ENCODE measurements at regions not wholly inside any gene's neighbourhood (a gene's known extent, or its start where the extent isn't known, plus 50 kb on each side); places are given as distances from the start of the nearest gene placed in this dataset.
"Not testable (repeated sequence)": the region's sequence is repeated elsewhere in the genome, so short reads cannot be mapped to it uniquely, and the experiment has no call there.

GRCh38 chr11:130551388-130551787, 102.9 kb downstream of the ADAMTS15 start:
- DNase-seq = no peak

DNA sequence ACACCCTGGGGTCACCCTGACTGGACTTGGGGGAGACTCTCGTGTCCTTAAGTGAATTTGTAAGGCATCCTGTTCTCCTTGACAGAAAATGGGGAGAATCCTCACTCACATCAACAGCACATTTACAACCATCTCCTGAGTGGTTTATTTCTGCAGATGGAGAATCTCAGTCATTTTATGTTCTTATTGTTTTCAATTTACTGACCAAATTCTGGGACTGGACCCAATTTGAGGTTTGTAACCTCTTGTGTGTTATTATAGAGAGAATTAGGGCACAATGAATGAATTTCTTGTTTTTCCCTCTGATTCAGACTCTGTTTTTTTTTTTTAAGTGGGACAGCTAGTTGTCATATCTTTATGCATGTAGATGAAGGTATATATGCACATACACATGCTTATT, 104.9 kb downstream of the ADAMTS15 start:
- no peak for DNase-seq

DNA sequence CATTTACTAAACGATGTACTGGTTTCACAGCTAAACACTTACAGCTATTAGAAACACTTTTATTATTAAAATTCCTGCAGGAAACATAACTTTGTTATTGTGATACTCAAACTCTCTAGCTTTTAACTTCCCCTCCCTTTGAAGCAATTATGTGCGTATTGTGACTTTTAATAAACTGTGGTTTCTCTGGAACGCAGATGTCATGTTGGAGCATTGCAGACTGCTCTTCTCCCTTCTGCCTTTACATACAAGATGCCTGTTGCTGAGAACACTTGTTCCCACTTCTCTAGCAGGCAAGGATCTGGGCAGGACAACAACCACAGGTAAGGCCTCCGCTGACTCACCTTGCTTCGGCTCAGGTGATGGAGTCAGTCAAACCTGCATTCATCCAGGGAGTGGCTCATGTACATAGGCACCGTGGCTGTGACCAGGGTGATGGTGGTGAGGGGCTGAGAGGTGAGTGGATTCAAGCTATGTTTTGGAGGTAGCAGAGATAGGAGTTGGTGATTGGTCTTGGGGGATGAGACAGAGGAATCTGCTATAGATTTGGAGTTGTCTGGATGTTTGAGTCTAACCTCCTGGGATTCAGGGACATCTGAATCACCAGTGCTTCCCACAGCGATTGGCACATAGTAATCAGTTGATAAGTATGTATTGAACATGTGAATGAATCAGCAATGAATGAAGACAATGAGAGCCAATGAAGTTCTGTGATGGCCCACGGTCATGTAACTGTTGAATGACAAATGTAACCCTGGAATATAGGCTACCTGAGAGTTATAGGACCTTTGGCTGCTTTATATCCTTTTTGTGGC, 106.0 kb downstream of the ADAMTS15 start:
- no peak for DNase-seq

DNA sequence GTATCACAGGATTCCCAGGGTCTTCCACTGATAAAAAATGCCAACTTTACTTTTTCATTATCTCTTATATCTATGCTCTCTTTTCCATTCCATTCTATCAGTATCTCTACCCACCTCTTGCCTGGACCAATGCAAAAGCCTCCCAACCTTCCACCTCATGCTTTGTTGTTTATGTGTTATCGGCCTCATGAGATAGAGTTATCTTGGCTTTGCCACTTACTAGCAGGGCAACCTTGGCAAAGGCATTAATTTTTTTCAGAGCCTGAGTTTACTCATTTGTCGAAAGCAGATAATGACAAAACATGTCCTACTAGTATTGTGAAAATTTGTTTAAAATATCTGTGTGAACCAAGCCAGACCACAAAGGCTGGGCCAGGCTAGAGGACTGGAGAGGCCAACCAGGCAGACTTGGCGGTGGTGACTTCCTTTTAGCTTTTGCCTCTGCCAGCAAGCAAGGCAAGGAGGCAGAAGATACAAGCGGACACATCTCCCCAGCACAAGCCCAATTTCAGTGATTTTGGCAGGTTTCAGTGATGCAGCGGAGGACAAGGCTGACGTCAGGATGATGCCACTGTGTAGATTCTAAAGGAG, 106.9 kb downstream of the ADAMTS15 start:
- no peak for DNase-seq

DNA sequence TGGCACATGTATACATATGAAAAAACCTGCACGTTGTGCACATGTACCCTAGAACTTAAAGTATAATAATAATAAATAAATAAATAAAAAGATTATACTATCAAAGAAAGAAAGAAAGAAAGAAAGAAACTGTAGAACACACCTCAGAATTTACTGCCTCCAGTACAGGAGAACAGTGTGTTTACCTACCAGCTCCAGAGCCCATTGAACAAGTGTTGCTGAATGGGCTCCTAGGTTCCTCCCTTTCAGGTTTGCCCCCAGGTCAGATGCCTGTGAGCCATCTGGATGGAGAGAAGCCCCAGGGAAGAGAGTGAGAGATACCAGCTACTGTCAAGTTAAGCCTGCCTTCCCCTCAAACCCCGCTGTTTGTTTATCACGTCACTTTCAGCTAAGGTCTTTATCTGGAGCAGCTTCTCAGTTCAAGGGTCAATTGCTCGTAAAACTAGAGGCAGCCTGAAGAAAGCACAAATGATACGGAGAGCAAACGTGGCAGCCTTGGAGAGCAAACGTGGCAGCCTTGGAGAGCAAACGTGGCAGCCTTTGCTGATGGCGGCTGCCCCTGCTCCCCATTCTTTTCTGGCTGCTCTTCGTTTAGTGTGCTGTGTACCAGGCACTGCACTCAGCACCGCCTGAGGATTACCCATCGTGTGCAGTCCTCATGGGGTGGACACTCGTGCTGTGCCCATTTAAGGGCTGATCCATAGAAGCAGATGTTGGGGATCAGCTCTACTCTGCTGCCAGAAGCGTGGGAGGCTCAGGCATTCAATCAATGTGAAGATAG, 111.7 kb downstream of the ADAMTS15 start:
- no peak for DNase-seq

- no peak for DNase-seq
These were observed 112.3 kb downstream of the ADAMTS15 start for GRCh38 chr11:130560781-130561109.

GRCh38 chr11:130561441-130561881, 113.0 kb downstream of the ADAMTS15 start:
- DNase-seq = no peak

DNA sequence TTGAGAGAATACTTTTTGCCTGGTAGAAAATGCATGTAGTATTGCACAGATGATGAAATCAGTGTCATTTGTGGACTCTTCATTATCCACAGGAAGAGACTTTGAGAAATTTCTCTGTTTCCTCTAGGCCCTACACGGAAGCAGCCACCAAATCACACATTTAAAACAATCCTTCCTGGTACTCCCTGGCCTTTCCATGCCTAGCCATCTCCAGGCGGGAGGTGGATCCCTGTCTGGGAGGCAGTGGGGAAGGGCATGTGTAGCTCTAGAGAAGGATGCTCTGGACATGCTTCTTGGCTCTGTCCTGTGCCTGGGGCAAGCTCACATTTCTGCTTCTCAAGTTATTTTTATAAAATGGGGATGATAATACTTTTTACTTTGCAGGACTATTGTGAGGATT, 114.1 kb downstream of the ADAMTS15 start:
- no peak for DNase-seq

DNA sequence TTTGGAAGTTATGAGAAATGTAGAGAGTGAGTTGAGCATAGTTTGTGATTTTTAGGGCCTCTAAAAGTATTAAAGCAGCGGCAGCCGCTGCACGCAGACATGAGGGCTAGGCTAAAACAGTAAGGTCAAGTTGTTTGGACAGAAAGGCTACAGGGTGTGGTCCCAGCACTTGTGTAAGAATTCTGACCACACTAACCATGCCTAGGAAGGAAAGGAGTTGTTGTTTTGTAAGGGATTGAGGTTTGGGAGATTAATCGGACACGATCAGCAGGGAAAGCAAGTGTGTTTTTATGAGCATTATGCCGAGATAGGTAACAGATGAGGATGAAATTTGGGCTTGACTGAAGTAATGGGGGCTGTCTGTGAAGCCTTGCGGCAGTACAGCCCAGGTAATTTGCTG, 117.9 kb downstream of the ADAMTS15 start:
- not testable (repeated sequence) for DNase-seq

- DNase-seq = no peak
These were observed 123.1 kb downstream of the ADAMTS15 start for GRCh38 chr11:130571519-130571918.

- no peak for DNase-seq
These were observed 123.6 kb downstream of the ADAMTS15 start for GRCh38 chr11:130571947-130572584.

DNA sequence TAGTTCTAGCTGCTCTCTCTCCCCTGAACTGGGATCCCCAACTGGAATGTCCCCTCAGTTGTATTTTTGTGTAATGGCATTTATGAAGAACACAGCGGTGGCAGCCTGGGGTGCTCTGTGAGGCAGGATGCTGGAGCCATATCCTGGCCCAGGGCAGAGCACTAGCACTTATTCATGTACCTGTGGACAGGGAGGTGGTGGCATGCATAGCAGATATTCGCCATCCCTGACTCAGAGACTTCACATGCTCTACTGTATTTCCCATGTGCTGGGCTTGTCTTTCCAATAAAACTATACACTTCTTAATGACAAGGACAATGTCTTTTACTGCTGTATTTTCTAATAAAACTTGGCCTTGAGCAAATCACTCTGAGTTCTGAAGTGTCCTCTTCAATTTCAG, 125.3 kb downstream of the ADAMTS15 start:
- no peak for DNase-seq

GRCh38 chr11:130574740-130575139, 126.3 kb downstream of the ADAMTS15 start:
- no peak for DNase-seq

DNA sequence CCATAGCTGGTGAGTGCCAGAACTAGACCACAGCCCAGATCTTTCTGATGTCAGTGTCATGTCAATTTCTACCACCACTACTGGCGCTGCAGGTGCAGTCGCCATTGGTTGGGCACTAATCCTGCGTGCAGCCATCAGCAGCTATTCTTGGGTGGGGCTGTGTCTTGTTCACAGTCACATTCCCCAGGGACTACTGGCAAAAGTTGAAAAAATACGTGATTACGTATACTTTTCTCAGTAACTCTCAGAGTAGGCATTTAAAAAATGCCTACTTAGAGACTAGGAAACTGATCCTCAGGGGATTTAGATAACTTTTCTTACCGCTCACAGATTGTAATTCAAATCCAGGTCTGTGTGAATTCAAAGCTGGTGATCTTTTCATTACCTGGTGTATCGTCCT, 127.7 kb downstream of the ADAMTS15 start:
- no peak for DNase-seq

DNA sequence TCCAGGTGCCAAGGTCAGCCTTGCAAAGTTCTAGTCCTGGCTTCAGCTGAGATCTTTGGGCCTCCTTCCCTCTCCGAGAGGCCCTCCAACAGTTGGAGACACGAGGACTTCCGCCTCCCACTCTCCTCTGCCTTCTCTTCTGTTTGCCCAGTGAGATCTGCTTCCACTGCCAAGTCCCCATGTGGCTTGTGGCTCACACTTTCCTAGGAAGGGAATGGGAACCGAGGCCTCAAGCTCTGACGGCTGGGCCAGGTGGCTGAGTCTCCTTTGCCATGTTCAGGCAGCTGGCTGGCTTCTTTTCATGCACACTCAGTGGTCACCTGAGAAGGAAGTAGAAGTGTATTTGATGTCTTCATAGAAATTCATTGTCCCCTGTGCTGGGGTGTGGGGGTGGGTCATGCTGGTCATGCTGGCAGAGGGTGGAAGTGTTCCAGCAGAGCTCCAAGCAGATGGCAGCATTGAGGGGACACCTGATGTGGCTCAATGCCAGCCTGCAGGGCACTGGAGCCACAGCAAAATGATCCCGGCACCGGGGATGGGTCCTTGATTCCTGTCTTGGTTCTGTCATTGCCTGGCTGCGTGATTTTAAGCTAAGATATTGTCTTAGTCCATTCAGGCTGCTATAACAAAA, 130.4 kb downstream of the ADAMTS15 start:
- DNase-seq = no peak

DNA sequence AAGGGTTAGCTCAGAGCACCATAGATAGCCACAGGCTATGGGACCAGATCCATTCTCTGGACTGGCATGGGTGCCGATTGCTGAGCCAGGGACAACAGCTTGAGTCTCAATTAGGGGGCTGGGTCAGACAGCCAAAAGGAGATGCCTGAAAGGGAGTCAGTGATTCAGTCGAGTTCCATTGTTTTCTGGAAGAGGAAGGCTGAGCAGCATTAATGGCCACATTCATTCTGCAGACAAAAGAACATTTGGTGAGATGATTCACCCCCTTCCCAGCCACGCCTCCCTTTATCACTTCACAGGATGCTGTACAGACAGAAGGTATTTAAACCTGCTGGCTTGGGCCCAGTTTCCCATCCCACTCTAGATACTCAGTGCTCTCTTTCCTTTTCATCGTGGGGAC, 131.9 kb downstream of the ADAMTS15 start:
- DNase-seq = no peak

GRCh38 chr11:130580891-130581492, 132.5 kb downstream of the ADAMTS15 start:
- no peak for DNase-seq

- DNase-seq = no peak
These were observed 133.2 kb downstream of the ADAMTS15 start for GRCh38 chr11:130581646-130582045.

GRCh38 chr11:130582176-130582575, 133.7 kb downstream of the ADAMTS15 start:
- DNase-seq = no peak

GRCh38 chr11:130582981-130583380, 134.5 kb downstream of the ADAMTS15 start:
- DNase-seq = no peak

DNA sequence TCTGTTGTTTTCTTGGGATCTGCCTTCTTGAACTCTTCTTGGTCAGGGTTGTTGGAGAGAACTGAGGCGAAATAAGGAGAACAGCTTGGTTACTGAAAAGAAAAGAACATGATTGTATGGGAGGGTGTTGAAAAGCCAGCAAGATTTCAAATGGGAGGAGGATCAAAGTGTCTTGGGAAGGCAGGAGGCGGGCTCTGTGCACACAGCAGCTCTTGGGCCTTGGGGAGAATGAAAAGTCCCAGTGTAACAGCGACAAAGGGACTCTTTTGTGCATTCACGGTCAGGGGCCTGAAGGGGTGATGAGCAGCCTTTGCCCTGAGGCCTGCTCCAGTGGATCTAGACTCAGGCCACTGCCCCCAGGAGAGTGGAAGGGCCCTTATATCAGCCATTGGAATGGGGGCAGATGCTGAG, 135.4 kb downstream of the ADAMTS15 start:
- DNase-seq = no peak

- DNase-seq = no peak
These were observed 137.1 kb downstream of the ADAMTS15 start for GRCh38 chr11:130585545-130585944.

All from cerebellar nuclear complex (tissue), 1 donor.